H1 (cell line): ENCODE measurements at regions not wholly inside any gene's neighbourhood (a gene's known extent, or its start where the extent isn't known, plus 50 kb on each side); places are given as distances from the start of the nearest gene placed in this dataset.

Experiments
- CTCF ChIA-PET: fragments of 300-600 bp; sonication (Branson Sonifier 250); formaldehyde crosslinking; loops from one replicate; lab custom pipeline; 2021; ENCODE audit not compliant: partially characterized antibody; lab: Charles Lee
- POLR2A ChIA-PET: fragments of 300-600 bp; sonication (Branson Sonifier 250); formaldehyde crosslinking; loops from one replicate; lab custom pipeline; 2021; ENCODE audit warnings: inconsistent platforms; ENCODE audit not compliant: partially characterized antibody; lab: Charles Lee
- DNase-seq, 2 experiments: peaks; one replicate each; pipeline versions ENCODE4 v3.0.0 to v3.0.0-alpha.2; 2010 to 2022; ENCODE audit warnings: low spot score in 2 of 2, low read depth in 1 of 2, mixed read lengths in 1 of 2
- FAIRE-seq: peaks from 2 replicates; lab custom pipeline; 2011; peaks lifted over from hg19 to GRCh38; lab: Jason Lieb, UNC
- H2AFZ ChIP-seq: 2 replicates; pipeline ENCODE4 v1.8.1; 2012; ENCODE audit warnings: low read length, inconsistent platforms
- H2AK5ac ChIP-seq: 2 replicates; pipeline ENCODE4 v1.6.1; 2013; ENCODE audit warnings: low read depth, low read length
- H2BK120ac ChIP-seq: replicated peaks from 2 replicates; pipeline ENCODE3; 2013; ENCODE audit warnings: low read depth, low read length, inconsistent platforms
- H2BK12ac ChIP-seq: 2 replicates; pipeline ENCODE4 v1.6.1; 2013; ENCODE audit warnings: low read depth, low read length
- H2BK15ac ChIP-seq: 2 replicates; pipeline ENCODE4 v1.6.1; 2013; ENCODE audit warnings: low read length
- H2BK20ac ChIP-seq: 2 replicates; pipeline ENCODE4 v1.6.1; 2013; ENCODE audit warnings: low read length
- H2BK5ac ChIP-seq: 2 replicates; pipeline ENCODE4 v1.6.1; 2013; ENCODE audit warnings: low read depth, low read length
- H3K14ac ChIP-seq: 2 replicates; pipeline ENCODE4 v1.6.1; 2013; ENCODE audit warnings: inconsistent platforms; ENCODE audit not compliant: insufficient read length
- H3K18ac ChIP-seq: 2 replicates; pipeline ENCODE4 v1.6.1; 2013; ENCODE audit warnings: low read length; ENCODE audit errors: extremely low read depth
- H3K23ac ChIP-seq: 2 replicates; pipeline ENCODE4 v1.6.1; 2013; ENCODE audit warnings: inconsistent platforms; ENCODE audit not compliant: insufficient read length
- H3K23me2 ChIP-seq: 2 replicates; pipeline ENCODE4 v1.6.1; 2013; ENCODE audit warnings: low read depth, low read length
- H3K27ac ChIP-seq: 2 replicates; pipeline ENCODE4 v1.6.1; 2011; ENCODE audit warnings: low read depth, low read length, inconsistent platforms
- H3K27me3 ChIP-seq, 4 experiments: replicated peaks in 1 of 4; 1 replicate in 1 of 4; 2 replicates in 3 of 4; pipeline versions ENCODE4 v1.6.1 to v1.8.1; 2011 to 2013; ENCODE audit warnings: low read length in 3 of 4, mild to moderate bottlenecking in 3 of 4, inconsistent platforms in 2 of 4, mixed read lengths in 2 of 4, moderate library complexity in 1 of 4; ENCODE audit not compliant: control insufficient read depth in 3 of 4, insufficient read depth in 3 of 4; ENCODE audit errors: extremely low read depth in 1 of 4
- H3K36me3 ChIP-seq, 4 experiments: 2 replicates each; pipeline versions ENCODE4 v1.6.1 to v1.8.1; 2011 to 2013; ENCODE audit warnings: mild to moderate bottlenecking in 4 of 4, low read length in 3 of 4, moderate library complexity in 2 of 4, control low read depth in 1 of 4, inconsistent platforms in 1 of 4; ENCODE audit not compliant: insufficient read depth in 4 of 4, control insufficient read depth in 2 of 4
- H3K4ac ChIP-seq: replicated peaks from 2 replicates; pipeline ENCODE3; 2013; ENCODE audit warnings: low read length, low read depth, mixed read lengths, inconsistent platforms; ENCODE audit not compliant: insufficient read length
- H3K4me1 ChIP-seq, 4 experiments: replicated peaks in 1 of 4; 1 replicate in 1 of 4; 2 replicates in 3 of 4; pipeline versions ENCODE4 v1.6.1 to v1.8.1; 2011 to 2013; ENCODE audit warnings: low read length in 3 of 4, inconsistent platforms in 2 of 4, mixed read lengths in 1 of 4; ENCODE audit not compliant: insufficient read depth in 4 of 4, control insufficient read depth in 3 of 4
- H3K4me2 ChIP-seq, 2 experiments: 2 replicates each; pipeline versions ENCODE4 v1.6.1 to v1.8.1; 2011 to 2013; ENCODE audit warnings: low read depth in 2 of 2, low read length in 2 of 2, control low read depth in 1 of 2, inconsistent platforms in 1 of 2, mild to moderate bottlenecking in 1 of 2; ENCODE audit not compliant: insufficient read depth in 1 of 2
- H3K4me3 ChIP-seq, 4 experiments: fragments of 200-600, 300-600 bp in 1 of 4; sonication (generic), shearing (Covaris generic), sonication (Bioruptor Twin) in 1 of 4; 2 replicates each; pipeline versions ENCODE4 v1.5.1 to v1.8.1; 2011 to 2016; ENCODE audit warnings: low read length in 4 of 4, low read depth in 3 of 4, control low read depth in 2 of 4, inconsistent platforms in 2 of 4, mild to moderate bottlenecking in 2 of 4, mixed read lengths in 1 of 4, moderate library complexity in 1 of 4; ENCODE audit not compliant: insufficient read depth in 2 of 4; ENCODE audit errors: extremely low read depth in 1 of 4
- H3K56ac ChIP-seq: replicated peaks from 2 replicates; pipeline ENCODE3; 2013; ENCODE audit warnings: low read depth, mild to moderate bottlenecking, mixed read lengths, low read length, inconsistent platforms; ENCODE audit not compliant: insufficient read length
- H3K79me1 ChIP-seq: 2 replicates; pipeline ENCODE4 v1.6.1; 2013; ENCODE audit warnings: low read depth, low read length, control low read depth
- H3K79me2 ChIP-seq, 2 experiments: 2 replicates each; pipeline versions ENCODE4 v1.6.1 to v1.8.1; 2012 to 2013; ENCODE audit warnings: low read length in 2 of 2, mild to moderate bottlenecking in 2 of 2, inconsistent platforms in 1 of 2; ENCODE audit not compliant: insufficient read depth in 2 of 2, control insufficient read depth in 1 of 2
- H3K9ac ChIP-seq, 4 experiments: replicated peaks in 1 of 4; 1 replicate in 1 of 4; 2 replicates in 3 of 4; pipeline versions ENCODE4 v1.6.1 to v1.8.1; 2011 to 2013; ENCODE audit warnings: low read depth in 3 of 4, low read length in 3 of 4, control low read depth in 2 of 4, mild to moderate bottlenecking in 2 of 4, moderate library complexity in 2 of 4, inconsistent platforms in 1 of 4; ENCODE audit errors: extremely low read depth in 1 of 4
- H3K9me3 ChIP-seq, 2 experiments: 2 replicates each; pipeline versions ENCODE4 v1.6.1 to v1.8.1; 2012 to 2013; ENCODE audit warnings: mild to moderate bottlenecking in 2 of 2, moderate library complexity in 2 of 2, control low read depth in 1 of 2, inconsistent platforms in 1 of 2, low read depth in 1 of 2, low read length in 1 of 2, mixed read lengths in 1 of 2; ENCODE audit not compliant: insufficient read depth in 2 of 2
- H4K20me1 ChIP-seq, 2 experiments: replicated peaks in 1 of 2; 2 replicates each; pipeline versions ENCODE3 to v1.8.1; 2011 to 2013; ENCODE audit warnings: inconsistent platforms in 2 of 2, low read length in 2 of 2, mild to moderate bottlenecking in 1 of 2; ENCODE audit not compliant: insufficient read depth in 2 of 2, control insufficient read depth in 1 of 2
- H4K5ac ChIP-seq: 2 replicates; pipeline ENCODE4 v1.6.1; 2013; ENCODE audit warnings: low read length, low read depth, mixed read lengths, inconsistent platforms; ENCODE audit not compliant: insufficient read length
- H4K8ac ChIP-seq: 2 replicates; pipeline ENCODE4 v1.8.0; 2013; ENCODE audit warnings: mild to moderate bottlenecking, moderate library complexity, low read length, inconsistent platforms; ENCODE audit not compliant: insufficient read depth; ENCODE audit errors: extremely low read depth
- H4K91ac ChIP-seq: replicated peaks from 2 replicates; pipeline ENCODE3; 2013; ENCODE audit warnings: low read length, mixed read lengths, inconsistent platforms; ENCODE audit not compliant: insufficient read length
- POLR2AphosphoS5 ChIP-seq: IDR thresholded peaks from 2 replicates; pipeline ENCODE4 v1.6.1; 2011; ENCODE audit warnings: low read depth, low read length
- WGBS, 2 experiments: shearing (Covaris generic) in 1 of 2; methylation state at CpG; one replicate each; pipeline versions ENCODE4 v1.1.6 to v1.1.7; 2013 to 2015; ENCODE audit warnings: low lambda C conversion rate in 2 of 2, mixed read lengths in 2 of 2, inconsistent platforms in 1 of 2, low coverage in 1 of 2, missing lambda C conversion rate in 1 of 2; ENCODE audit not compliant: insufficient replicate concordance in 2 of 2, insufficient coverage in 1 of 2, insufficient read length in 1 of 2; ENCODE audit errors: extremely low coverage in 1 of 2, missing lambda C conversion rate in 1 of 2; 5-methylcytosine and 5-hydroxymethylcytosine counted together

DNA sequence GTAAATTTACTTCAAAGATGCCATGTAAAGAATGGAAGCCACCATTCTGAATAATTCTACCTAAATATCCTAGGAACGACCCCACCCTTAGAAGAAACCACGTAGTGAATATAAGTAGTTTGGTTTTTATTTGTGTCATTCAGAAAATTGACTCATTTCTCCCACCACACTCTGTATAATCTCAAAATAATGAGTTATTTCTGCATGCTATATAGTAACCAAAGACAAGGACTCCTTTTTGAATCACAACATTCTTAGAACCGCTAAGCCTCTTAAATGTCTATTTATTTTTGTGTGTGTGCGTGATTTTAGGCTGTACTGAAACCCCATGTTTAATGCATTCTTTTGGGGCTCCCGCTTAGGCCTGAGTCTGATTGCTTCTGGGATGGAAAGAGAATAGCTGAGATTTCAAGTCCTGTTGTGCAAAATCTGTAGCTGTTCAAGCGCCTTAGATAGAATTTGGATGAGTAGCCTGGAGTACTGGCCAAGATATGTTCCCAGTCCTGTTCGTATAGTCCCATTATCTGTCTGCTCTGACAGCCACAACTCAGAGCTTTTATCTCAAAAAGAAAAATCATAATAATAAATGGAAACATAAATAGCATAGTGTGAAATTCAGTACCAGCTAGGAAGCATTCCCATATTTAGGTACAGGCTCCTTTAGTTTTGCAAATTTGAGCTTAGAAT is 532.4 kb upstream of the NBEA start:
- no peak overlapping the region for H4K8ac ChIP-seq
- no peak overlapping the region for H2BK15ac ChIP-seq
- H3K56ac ChIP-seq, result no peak overlapping the region
- CTCF ChIA-PET, result interaction anchor here (2.5 kb wide), 1 partner anchor 11 kb away, joined by 12 read pairs; no protein-coding TSS in a partner anchor
- no peak overlapping the region for H2BK5ac ChIP-seq
- no peak overlapping the region for H3K27ac ChIP-seq
- H4K91ac ChIP-seq, result no peak overlapping the region
- no peak for TF ChIP-seq POLR2AphosphoS5
- H2AK5ac ChIP-seq, result no peak overlapping the region
- no peak overlapping the region for H2BK20ac ChIP-seq
- no peaks in the 10 kb centered on the region for H3K79me2 ChIP-seq
- POLR2A ChIA-PET, result no interaction called here
- no peak overlapping the region for H3K9ac ChIP-seq
- H3K4me2 ChIP-seq, result no peak overlapping the region
- no peak overlapping the region for H2BK12ac ChIP-seq
- no peak for DNase-seq
- 75% methylated on average over 7 of the region's 7 CpGs; no CpG with 5 or more reads in 1 of the 2 experiments for WGBS, 2 experiments
- no peak overlapping the region for H3K4me3 ChIP-seq
- no peaks in the 10 kb centered on the region for H4K20me1 ChIP-seq
- H3K9me3 ChIP-seq, result no peaks in the 10 kb centered on the region
- no peak overlapping the region for H3K23ac ChIP-seq
- H2BK120ac ChIP-seq, result no peak overlapping the region
- H3K4ac ChIP-seq, result no peak overlapping the region
- no peak overlapping the region for H4K5ac ChIP-seq
- no peaks in the 10 kb centered on the region for H3K27me3 ChIP-seq
- H2AFZ ChIP-seq, result no peak overlapping the region
- no peaks in the 10 kb centered on the region for H3K36me3 ChIP-seq
- no peaks in the 10 kb centered on the region for H3K4me1 ChIP-seq
- no peak for FAIRE-seq
- no peaks in the 10 kb centered on the region for H3K79me1 ChIP-seq
- no peak overlapping the region for H3K14ac ChIP-seq
- H3K23me2 ChIP-seq, result no peaks in the 10 kb centered on the region
- H3K18ac ChIP-seq, result no peak overlapping the region
